H9 (cell line): ENCODE measurements at regions not wholly inside any gene's neighbourhood (a gene's known extent, or its start where the extent isn't known, plus 50 kb on each side); places are given as distances from the start of the nearest gene placed in this dataset.

Source experiments
- DNase-seq: peaks from one replicate; pipeline ENCODE4 v3.0.0-alpha.2; 2017
- H2AFZ ChIP-seq: one replicate; pipeline ENCODE4 v1.6.1; 2013; ENCODE audit warnings: mild to moderate bottlenecking, low read length, control low read depth, moderate library complexity
- H2AK5ac ChIP-seq: 2 replicates; pipeline ENCODE4 v1.6.1; 2013; ENCODE audit warnings: low read length, control low read depth, mixed read lengths; ENCODE audit not compliant: insufficient read length
- H2BK120ac ChIP-seq: one replicate; pipeline ENCODE4 v1.6.1; 2013; ENCODE audit warnings: low read depth, mild to moderate bottlenecking, low read length, control low read depth, inconsistent platforms; ENCODE audit not compliant: poor library complexity, severe bottlenecking
- H2BK12ac ChIP-seq: 2 replicates; pipeline ENCODE4 v1.6.1; 2013; ENCODE audit warnings: low read length, control low read depth, mixed read lengths, low read depth; ENCODE audit not compliant: insufficient read length
- H2BK15ac ChIP-seq: 2 replicates; pipeline ENCODE4 v1.6.1; 2013; ENCODE audit warnings: low read depth, low read length, control low read depth
- H2BK20ac ChIP-seq: one replicate; pipeline ENCODE4 v1.6.1; 2013; ENCODE audit warnings: low read depth, mild to moderate bottlenecking, low read length, control low read depth, inconsistent platforms; ENCODE audit not compliant: poor library complexity, severe bottlenecking
- H2BK5ac ChIP-seq: 2 replicates; pipeline ENCODE4 v1.6.1; 2013; ENCODE audit warnings: low read length, control low read depth, mixed read lengths; ENCODE audit not compliant: insufficient read length
- H3K14ac ChIP-seq: 2 replicates; pipeline ENCODE4 v1.6.1; 2013; ENCODE audit warnings: low read length, control low read depth; ENCODE audit not compliant: insufficient read depth
- H3K18ac ChIP-seq: 2 replicates; pipeline ENCODE4 v1.6.1; 2013; ENCODE audit warnings: low read depth, mild to moderate bottlenecking, mixed read lengths, low read length, control low read depth; ENCODE audit not compliant: insufficient read length
- H3K23ac ChIP-seq: 2 replicates; pipeline ENCODE4 v1.6.1; 2013; ENCODE audit warnings: low read length, control low read depth, mixed read lengths, low read depth; ENCODE audit not compliant: insufficient read length
- H3K23me2 ChIP-seq: 2 replicates; pipeline ENCODE4 v1.6.1; 2013; ENCODE audit warnings: low read depth, mild to moderate bottlenecking, mixed read lengths, low read length, control low read depth; ENCODE audit not compliant: insufficient read length, poor library complexity, severe bottlenecking
- H3K27ac ChIP-seq: 2 replicates; pipeline ENCODE4 v1.5.1; 2013; ENCODE audit warnings: low read length, control low read depth, mixed read lengths, low read depth; ENCODE audit not compliant: insufficient read length
- H3K27me3 ChIP-seq: 2 replicates; pipeline ENCODE4 v1.6.1; 2013; ENCODE audit warnings: low read length, control low read depth, inconsistent platforms; ENCODE audit not compliant: insufficient read depth
- H3K4ac ChIP-seq: 2 replicates; pipeline ENCODE4 v1.6.1; 2013; ENCODE audit warnings: low read depth, mild to moderate bottlenecking, control low read depth, inconsistent platforms, low read length, moderate library complexity
- H3K4me1 ChIP-seq: 2 replicates; pipeline ENCODE4 v1.6.1; 2013; ENCODE audit warnings: low read length, control low read depth, inconsistent platforms; ENCODE audit not compliant: insufficient read depth
- H3K4me2 ChIP-seq: 2 replicates; pipeline ENCODE4 v1.6.1; 2013; ENCODE audit warnings: low read length, control low read depth, mixed read lengths; ENCODE audit not compliant: insufficient read length, insufficient read depth
- H3K56ac ChIP-seq: 2 replicates; pipeline ENCODE4 v1.6.1; 2013; ENCODE audit warnings: low read depth, mild to moderate bottlenecking, mixed read lengths, low read length, control low read depth; ENCODE audit not compliant: insufficient read length
- H3K79me1 ChIP-seq: 2 replicates; pipeline ENCODE4 v1.6.1; 2013; ENCODE audit warnings: low read depth, mild to moderate bottlenecking, moderate library complexity, low read length, control low read depth, inconsistent platforms; ENCODE audit not compliant: insufficient read depth, poor library complexity, severe bottlenecking
- H3K79me2 ChIP-seq: 2 replicates; pipeline ENCODE4 v1.6.1; 2013; ENCODE audit warnings: low read length, control low read depth, inconsistent platforms; ENCODE audit not compliant: insufficient read depth
- H3K9ac ChIP-seq: 2 replicates; pipeline ENCODE4 v1.6.1; 2013; ENCODE audit warnings: low read length, control low read depth, mixed read lengths; ENCODE audit not compliant: insufficient read length; ENCODE audit errors: extremely low read depth
- H3K9me3 ChIP-seq: one replicate; pipeline ENCODE4 v1.6.1; 2013; ENCODE audit warnings: low read depth, low read length, inconsistent platforms; ENCODE audit not compliant: control insufficient read depth
- H3T11ph ChIP-seq: one replicate; pipeline ENCODE4 v1.6.1; 2013; ENCODE audit warnings: mild to moderate bottlenecking, low read length, control low read depth, inconsistent platforms
- H4K20me1 ChIP-seq: one replicate; pipeline ENCODE4 v1.6.1; 2013; ENCODE audit not compliant: control insufficient read depth, insufficient read length, insufficient read depth
- H4K5ac ChIP-seq: 2 replicates; pipeline ENCODE4 v1.6.1; 2013; ENCODE audit warnings: low read depth, mild to moderate bottlenecking, mixed read lengths, low read length, control low read depth; ENCODE audit not compliant: insufficient read length
- H4K8ac ChIP-seq: replicated peaks from 2 replicates; pipeline ENCODE4 v1.6.1; 2013; ENCODE audit warnings: low read length, control low read depth, mixed read lengths, low read depth; ENCODE audit not compliant: insufficient read length
- H4K91ac ChIP-seq: 2 replicates; pipeline ENCODE4 v1.6.1; 2013; ENCODE audit warnings: low read depth, mild to moderate bottlenecking, moderate library complexity, mixed read lengths, low read length, control low read depth; ENCODE audit not compliant: insufficient read length
- H3K27ac Mint-ChIP-seq, 3 experiments: 2 replicates in 2 of 3; 3 replicates in 1 of 3; pipeline ENCODE4 v1.8.0; 2020 to 2021; ENCODE audit warnings: mixed read lengths in 3 of 3, mild to moderate bottlenecking in 1 of 3, moderate library complexity in 1 of 3
- H3K27me3 Mint-ChIP-seq: 2 replicates; pipeline ENCODE4 v1.8.0; 2021; ENCODE audit warnings: low read depth, mild to moderate bottlenecking, moderate library complexity, mixed read lengths
- H3K36me3 Mint-ChIP-seq, 3 experiments: 2 replicates in 2 of 3; 3 replicates in 1 of 3; pipeline ENCODE4 v1.8.0; 2020 to 2021; ENCODE audit warnings: low read depth in 3 of 3, mixed read lengths in 3 of 3; ENCODE audit not compliant: insufficient read depth in 1 of 3
- H3K4me1 Mint-ChIP-seq, 2 experiments: 2 replicates each; pipeline ENCODE4 v1.8.0; 2020; ENCODE audit warnings: mixed read lengths in 2 of 2
- H3K4me3 Mint-ChIP-seq, 2 experiments: 2 replicates in 1 of 2; 3 replicates in 1 of 2; pipeline ENCODE4 v1.8.0; 2020 to 2021; ENCODE audit warnings: mild to moderate bottlenecking in 2 of 2, mixed read lengths in 2 of 2, moderate library complexity in 1 of 2
- H3K9me3 Mint-ChIP-seq, 2 experiments: 2 replicates in 1 of 2; 3 replicates in 1 of 2; pipeline ENCODE4 v1.8.0; 2020; ENCODE audit warnings: mild to moderate bottlenecking in 2 of 2, mixed read lengths in 2 of 2, moderate library complexity in 1 of 2
- WGBS: extraction: QIAGEN DNeasy Blood & Tissue Kit; methylation state at CpG from one replicate; pipeline ENCODE4 v1.1.7; 2013; ENCODE audit warnings: missing lambda C conversion rate, low lambda C conversion rate, mixed read lengths; ENCODE audit not compliant: insufficient read length; ENCODE audit errors: extremely low coverage; 5-methylcytosine and 5-hydroxymethylcytosine counted together
- TF ChIP-seq, protein P1 (sequence below): fragments of 200-600 bp; sonication (generic); conservative IDR thresholded peaks from 3 replicates; pipeline ENCODE4 v1.8.0; 2021; ENCODE audit warnings: antibody characterized with exemption, mild to moderate bottlenecking

DNA sequence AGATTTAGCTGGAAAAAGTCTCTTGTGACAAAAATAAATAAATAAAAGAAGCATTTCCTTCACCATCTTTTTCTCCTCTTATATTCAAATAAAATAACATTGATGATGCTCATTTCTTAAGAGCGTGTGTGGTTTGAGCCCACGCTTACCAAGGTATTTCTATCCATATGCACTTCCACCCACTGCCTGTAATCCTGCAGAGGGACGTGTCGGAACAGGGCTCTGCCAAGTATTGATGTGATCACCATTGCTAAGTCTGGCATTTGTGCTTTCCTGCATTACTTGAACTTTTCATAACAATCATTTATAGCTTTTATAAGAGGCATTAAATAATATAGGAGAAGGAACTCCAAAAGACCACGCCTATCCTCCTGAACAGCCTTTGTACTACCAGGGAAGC, 107.6 kb downstream of the SHANK2 start:
- no peak overlapping the region for H4K91ac ChIP-seq
- H3K79me2 ChIP-seq, result no peaks in the 10 kb centered on the region
- no peak overlapping the region for H3K9ac ChIP-seq
- H3K27ac ChIP-seq, result no peak overlapping the region
- H3K27ac Mint-ChIP-seq, result no peak overlapping the region
- no peaks in the 10 kb centered on the region for H3K23me2 ChIP-seq
- H4K20me1 ChIP-seq, result no peaks in the 10 kb centered on the region
- H2BK12ac ChIP-seq, result no peak overlapping the region
- no peaks in the 10 kb centered on the region for H3K79me1 ChIP-seq
- no CpG with 5 or more reads among the region's 5 CpGs for WGBS
- H3K4me1 Mint-ChIP-seq, result peaks cover 6 to 14% of the 10 kb centered on the region in 2 experiments
- no peak overlapping the region for H3K4me2 ChIP-seq
- no peaks in the 10 kb centered on the region for H3K4me1 ChIP-seq
- peaks cover 0 to 8% (median 8%) of the 10 kb centered on the region in 3 experiments; a peak in 4 of 7 replicates for H3K36me3 Mint-ChIP-seq
- no peak overlapping the region for H2AK5ac ChIP-seq
- no peak overlapping the region for H3K56ac ChIP-seq
- no peaks in the 10 kb centered on the region for H3K9me3 ChIP-seq
- no peaks in the 10 kb centered on the region for H3K9me3 Mint-ChIP-seq
- H2BK5ac ChIP-seq, result no peak overlapping the region
- H3K14ac ChIP-seq, result no peak overlapping the region
- H3K18ac ChIP-seq, result no peak overlapping the region
- no peaks in the 10 kb centered on the region for H3K27me3 Mint-ChIP-seq
- no peaks in the 10 kb centered on the region for H3K27me3 ChIP-seq
- no peak overlapping the region for H3K23ac ChIP-seq
- no peak overlapping the region for H2AFZ ChIP-seq
- TF ChIP-seq, protein P1, sequence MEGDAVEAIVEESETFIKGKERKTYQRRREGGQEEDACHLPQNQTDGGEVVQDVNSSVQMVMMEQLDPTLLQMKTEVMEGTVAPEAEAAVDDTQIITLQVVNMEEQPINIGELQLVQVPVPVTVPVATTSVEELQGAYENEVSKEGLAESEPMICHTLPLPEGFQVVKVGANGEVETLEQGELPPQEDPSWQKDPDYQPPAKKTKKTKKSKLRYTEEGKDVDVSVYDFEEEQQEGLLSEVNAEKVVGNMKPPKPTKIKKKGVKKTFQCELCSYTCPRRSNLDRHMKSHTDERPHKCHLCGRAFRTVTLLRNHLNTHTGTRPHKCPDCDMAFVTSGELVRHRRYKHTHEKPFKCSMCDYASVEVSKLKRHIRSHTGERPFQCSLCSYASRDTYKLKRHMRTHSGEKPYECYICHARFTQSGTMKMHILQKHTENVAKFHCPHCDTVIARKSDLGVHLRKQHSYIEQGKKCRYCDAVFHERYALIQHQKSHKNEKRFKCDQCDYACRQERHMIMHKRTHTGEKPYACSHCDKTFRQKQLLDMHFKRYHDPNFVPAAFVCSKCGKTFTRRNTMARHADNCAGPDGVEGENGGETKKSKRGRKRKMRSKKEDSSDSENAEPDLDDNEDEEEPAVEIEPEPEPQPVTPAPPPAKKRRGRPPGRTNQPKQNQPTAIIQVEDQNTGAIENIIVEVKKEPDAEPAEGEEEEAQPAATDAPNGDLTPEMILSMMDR, result no peak
- H2BK15ac ChIP-seq, result no peak overlapping the region
- no peak overlapping the region for H3K4ac ChIP-seq
- DNase-seq, result no peak
- no peak overlapping the region for H4K8ac ChIP-seq
- H2BK120ac ChIP-seq, result no peak overlapping the region
- H2BK20ac ChIP-seq, result no peak overlapping the region
- no peak overlapping the region for H3T11ph ChIP-seq
- no peak overlapping the region for H4K5ac ChIP-seq
- H3K4me3 Mint-ChIP-seq, result no peak overlapping the region
